Middle frontal gyrus (tissue), 1 donor: ENCODE measurements at regions not wholly inside any gene's neighbourhood (a gene's known extent, or its start where the extent isn't known, plus 50 kb on each side); places are given as distances from the start of the nearest gene placed in this dataset.

ENCODE experiments used
- DNase-seq: peaks from one replicate; pipeline ENCODE4 v3.0.0-alpha.2; 2015; ENCODE audit warnings: low spot score; ENCODE audit errors: extremely low spot score

DNA sequence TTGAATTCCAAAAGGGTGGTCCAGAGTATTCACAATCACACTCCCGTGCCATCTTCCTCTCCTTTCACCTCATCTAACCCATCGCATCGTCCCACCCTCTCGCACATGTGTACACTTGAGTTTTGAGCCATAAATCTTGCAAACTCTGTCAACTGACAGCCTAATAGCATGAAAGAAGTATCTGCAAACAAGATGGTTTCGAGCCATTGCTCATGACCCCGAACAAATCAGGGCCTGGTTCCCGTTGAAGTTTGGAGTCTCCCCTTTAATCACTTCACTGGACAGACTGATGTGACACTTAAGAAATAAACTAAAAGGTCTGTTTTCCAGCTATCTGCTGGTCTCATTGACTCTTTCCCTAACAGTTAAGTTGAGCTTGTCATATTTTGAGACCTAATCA lies 223.6 kb upstream of the SOX5 start:
- no peak for DNase-seq

- no peak for DNase-seq
Measured at GRCh38 chr12:24172773-24173066, 223.2 kb upstream of the SOX5 start.

- no peak for DNase-seq
Measured at GRCh38 chr12:24172031-24172772, 222.7 kb upstream of the SOX5 start.

DNA sequence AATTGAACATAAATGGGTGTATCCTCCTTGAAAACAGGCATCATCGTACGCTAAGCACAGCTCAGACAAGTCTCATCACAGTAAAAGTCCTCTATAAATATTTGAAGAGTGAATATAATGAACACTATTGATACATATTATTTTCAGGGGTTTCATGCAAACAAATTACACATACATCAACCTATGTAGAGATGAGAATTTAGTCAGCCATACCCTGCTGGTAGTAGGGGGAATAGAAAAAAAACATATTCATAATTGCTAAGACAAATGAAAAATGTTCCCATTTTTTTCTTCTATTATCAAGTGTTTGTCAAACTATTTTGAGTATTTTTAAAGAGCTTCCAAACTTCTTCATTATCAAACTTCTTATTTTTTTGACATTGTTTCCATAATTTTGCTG lies 205.6 kb upstream of the SOX5 start:
- DNase-seq = no peak

GRCh38 chr12:24153079-24153478 lies 203.6 kb upstream of the SOX5 start:
- DNase-seq = no peak

GRCh38 chr12:24152270-24152669 lies 202.8 kb upstream of the SOX5 start:
- no peak for DNase-seq

DNA sequence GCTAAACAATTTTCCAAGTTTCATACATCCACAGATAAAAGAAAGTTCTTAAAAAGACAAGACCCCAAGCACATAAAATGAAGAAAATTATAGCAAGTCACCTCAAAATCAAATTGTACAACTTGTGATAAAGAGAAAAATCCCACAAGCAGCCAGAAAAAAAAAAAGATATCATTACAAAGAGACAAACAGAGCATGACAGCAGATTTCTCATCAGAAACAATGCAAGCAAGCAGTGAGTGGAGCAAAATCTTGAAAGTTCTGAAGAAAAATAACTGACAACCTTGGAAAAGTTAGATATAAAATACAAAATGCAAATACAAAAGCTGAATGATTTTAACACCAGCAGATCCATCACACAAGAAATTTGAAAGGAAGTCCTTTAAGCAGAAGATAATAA lies 194.5 kb upstream of the SOX5 start:
- DNase-seq = no peak

DNA sequence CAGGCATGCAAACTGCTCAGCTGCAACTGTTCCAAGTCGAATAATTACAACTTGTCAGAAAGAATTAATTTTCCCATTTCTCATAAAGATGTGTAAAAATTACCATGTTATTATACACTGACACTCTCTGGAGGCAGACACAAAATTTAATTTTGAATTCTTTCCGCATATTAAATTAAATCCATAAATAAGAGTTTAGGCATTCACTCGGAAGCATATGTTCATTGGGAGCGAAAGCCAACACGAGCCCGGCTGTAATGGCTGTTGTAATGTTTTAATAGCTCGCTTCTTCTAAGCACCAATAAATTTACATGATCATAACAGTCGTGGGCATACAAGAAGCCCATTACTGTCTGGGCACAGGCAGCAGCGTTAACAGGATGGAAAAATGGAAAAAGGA lies 189.6 kb upstream of the SOX5 start:
- no peak for DNase-seq

DNA sequence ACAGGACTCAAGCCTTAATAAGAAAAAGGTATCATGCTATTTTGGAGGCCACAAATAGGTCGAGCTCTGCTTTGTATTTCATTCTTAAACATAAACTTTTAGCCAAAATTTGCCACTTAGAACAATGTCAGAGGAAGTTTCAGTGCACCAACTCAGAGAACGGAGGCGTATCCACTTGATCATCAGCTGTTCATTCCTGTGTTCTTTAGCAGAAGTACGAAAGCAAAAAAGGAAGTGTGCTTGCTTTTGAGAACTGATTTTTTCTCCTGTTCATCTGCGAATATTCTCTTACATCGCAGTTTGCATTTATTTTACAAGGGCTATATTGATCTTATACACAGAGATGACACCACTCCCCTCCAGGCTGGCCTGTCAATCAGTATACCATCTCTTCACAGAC lies 188.6 kb upstream of the SOX5 start:
- no peak for DNase-seq

- no peak for DNase-seq
Measured at GRCh38 chr12:24135158-24135850, 185.8 kb upstream of the SOX5 start.

DNA sequence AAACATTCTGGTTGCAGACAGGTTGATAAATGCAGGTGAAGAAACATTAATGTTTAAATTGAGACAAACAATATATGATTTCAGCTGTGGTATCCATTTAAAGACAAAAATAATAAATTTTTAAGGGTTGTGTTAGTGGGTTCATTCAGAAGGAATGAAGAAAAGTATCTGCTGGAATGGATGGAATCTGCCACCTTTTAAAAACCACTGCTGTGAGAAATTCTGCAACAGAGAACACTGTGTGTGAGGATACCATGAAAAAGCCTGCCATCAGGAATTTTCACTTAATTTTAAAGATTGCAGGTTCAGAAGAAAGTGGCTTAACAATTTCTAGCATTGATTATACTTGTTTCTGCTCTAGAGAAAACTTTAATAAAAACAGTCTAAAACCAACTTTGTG lies 184.6 kb upstream of the SOX5 start:
- DNase-seq = no peak

GRCh38 chr12:24133384-24133783 lies 183.9 kb upstream of the SOX5 start:
- no peak for DNase-seq

GRCh38 chr12:24127919-24128721 lies 178.7 kb upstream of the SOX5 start:
- no peak for DNase-seq

DNA sequence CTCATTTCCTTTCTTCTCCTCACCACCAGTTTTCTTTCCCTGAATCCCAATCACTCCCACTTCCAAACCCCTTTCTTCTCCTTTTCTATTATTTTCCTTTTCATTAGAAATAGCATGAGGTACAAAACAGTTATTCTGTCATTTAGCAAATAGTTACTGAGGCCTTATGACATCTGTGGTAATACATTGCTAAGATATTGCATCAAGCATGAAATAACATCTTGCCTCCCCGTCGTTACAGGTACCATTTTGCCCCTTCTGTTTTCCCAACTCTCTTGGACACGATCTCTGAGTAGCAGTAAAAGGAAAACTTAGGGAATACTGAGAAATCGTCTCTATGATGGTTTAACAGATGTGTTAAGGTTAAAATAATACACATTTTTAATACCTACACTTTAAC lies 175.8 kb upstream of the SOX5 start:
- DNase-seq = no peak

DNA sequence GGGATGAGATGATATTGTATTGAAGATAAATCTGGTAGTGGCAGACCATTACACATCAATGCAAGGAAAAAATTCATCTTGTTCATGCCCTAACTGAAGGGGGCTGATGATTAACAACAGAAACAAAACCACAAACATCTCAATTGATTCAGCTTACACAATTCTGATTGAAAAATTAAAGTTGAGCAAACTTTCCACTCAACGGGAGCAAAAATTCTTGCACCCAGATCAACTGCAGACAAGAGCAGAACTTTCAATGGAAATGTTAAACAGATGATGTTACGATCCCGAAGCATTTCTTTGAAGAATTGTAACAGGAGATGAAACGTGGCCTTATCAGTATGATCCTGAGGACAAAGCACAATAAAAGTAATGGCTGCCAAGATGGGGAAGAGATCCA lies 172.4 kb upstream of the SOX5 start:
- no peak for DNase-seq

GRCh38 chr12:24118668-24119067 lies 169.2 kb upstream of the SOX5 start:
- DNase-seq = no peak

DNA sequence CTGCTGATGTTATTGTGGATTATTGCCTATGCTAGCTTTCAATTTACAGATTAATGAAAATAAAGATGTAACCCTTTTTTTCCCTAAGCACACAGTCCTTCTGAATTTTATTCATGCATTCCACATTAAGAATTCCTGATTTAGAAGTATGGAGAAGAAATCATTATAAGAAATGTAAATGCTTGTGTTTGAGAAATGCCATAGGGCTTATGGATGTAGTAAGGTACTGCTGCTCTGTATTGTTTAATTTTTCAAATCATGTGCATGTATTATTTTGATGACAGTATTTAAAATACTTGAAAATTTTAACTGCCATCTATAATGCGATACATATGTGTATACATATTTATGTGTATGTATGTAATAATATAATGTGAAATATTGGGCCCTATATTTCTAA lies 167.1 kb upstream of the SOX5 start:
- DNase-seq = no peak

GRCh38 chr12:24113701-24114100 lies 164.2 kb upstream of the SOX5 start:
- no peak for DNase-seq

DNA sequence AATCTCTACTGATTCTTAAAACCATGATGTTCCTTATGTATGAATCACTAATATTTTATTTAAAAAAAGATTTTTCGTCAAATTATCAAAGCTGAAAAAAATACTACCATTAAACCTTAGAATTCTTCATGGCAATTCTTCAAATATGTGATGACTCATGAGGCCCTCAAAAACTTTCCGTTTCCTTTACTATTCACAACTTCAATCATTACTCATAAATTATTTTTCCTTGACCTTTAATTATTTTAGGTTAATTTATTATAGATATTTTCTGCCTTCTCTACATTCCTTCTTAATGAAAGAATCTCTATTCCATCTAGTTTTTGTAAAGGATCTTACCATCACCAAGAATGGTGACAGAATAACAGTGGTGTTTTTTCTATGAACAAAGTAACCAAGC lies 162.1 kb upstream of the SOX5 start:
- DNase-seq = no peak

DNA sequence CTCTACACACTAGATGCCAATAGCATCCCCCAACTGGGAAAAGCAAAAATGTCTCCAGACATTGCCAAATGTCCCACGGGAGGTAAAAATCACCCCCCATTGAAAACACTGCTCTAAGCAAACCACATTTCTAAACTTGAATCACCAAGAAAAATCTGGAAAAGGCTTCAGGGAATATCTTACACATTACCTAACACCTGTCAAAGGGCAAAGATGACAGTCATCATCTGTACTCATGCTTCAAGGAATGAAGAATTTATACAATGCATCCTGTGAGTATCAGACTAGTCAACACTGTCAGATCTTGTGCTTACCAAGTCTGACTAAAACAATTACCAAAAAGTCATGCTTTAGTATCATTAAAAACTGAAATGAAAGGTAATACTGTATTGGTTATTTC lies 161.6 kb upstream of the SOX5 start:
- no peak for DNase-seq

GRCh38 chr12:24109381-24110039 lies 160.0 kb upstream of the SOX5 start:
- DNase-seq = no peak

DNA sequence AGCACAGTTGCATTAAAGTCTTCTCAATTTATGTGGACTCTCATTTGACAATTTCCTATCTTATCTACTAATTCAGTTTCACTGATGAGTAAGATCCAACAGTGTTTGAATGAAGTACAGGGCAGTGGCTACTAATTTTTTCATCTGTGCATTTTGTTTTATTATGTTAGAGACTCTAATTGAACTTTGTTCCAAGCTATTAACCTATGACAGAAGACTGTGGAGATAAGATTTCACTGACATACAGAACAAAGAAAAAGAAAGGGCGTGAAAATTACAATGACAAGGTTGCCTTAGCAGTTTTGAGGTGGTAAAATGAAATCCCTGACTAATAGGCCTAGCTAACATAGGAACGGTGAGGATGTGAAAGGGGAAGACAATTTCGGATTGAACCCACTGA lies 153.2 kb upstream of the SOX5 start:
- DNase-seq = no peak
